IMR-90 (cell line): ENCODE measurements at regions not wholly inside any gene's neighbourhood (a gene's known extent, or its start where the extent isn't known, plus 50 kb on each side); places are given as distances from the start of the nearest gene placed in this dataset.

Source experiments
- ATAC-seq: fragments of 200-7000 bp; cut with Tn5 transposase; 2 replicates; pipeline ENCODE4 v1.9.1; 2020; ENCODE audit warnings: low read depth, mild to moderate bottlenecking, moderate library complexity
- BruUV-seq: library from RNA; stranded (reverse); fragments of 400-500 nt; replicated peaks from 2 replicates; lab custom pipeline; 2021; lab: Mats Ljungman, UMichigan
- CTCF ChIA-PET: fragments of 300-600 bp; formaldehyde crosslinking; extraction: SDS; loops from one replicate; lab custom pipeline; 2021; ENCODE audit warnings: antibody characterized with exemption; lab: Yijun Ruan, JAX
- POLR2A ChIA-PET: fragments of 300-600 bp; sonication (Branson Sonifier 250); formaldehyde crosslinking; loops from one replicate; lab custom pipeline; 2022; ENCODE audit warnings: antibody characterized with exemption; ENCODE audit not compliant: unreplicated experiment; lab: Charles Lee
- DNase-seq: peaks from one replicate; pipeline ENCODE4 v3.0.0; 2013
- H2AFZ ChIP-seq: replicated peaks from 2 replicates; pipeline ENCODE3; 2013; ENCODE audit warnings: low read length, mild to moderate bottlenecking; ENCODE audit not compliant: poor library complexity
- H2AK5ac ChIP-seq: 2 replicates; pipeline ENCODE4 v1.6.1; 2013; ENCODE audit warnings: low read depth, low read length, inconsistent platforms
- H2AK9ac ChIP-seq: replicated peaks from 2 replicates; pipeline ENCODE3; 2013; ENCODE audit warnings: mild to moderate bottlenecking, low read depth, low read length, moderate library complexity; ENCODE audit not compliant: poor library complexity
- H2BK120ac ChIP-seq: 2 replicates; pipeline ENCODE4 v1.6.1; 2013; ENCODE audit warnings: low read depth, low read length, inconsistent platforms
- H2BK15ac ChIP-seq: 3 replicates; pipeline ENCODE4 v1.6.1; 2013; ENCODE audit warnings: low read depth, low read length, inconsistent platforms
- H2BK20ac ChIP-seq: 2 replicates; pipeline ENCODE4 v1.6.1; 2013; ENCODE audit warnings: low read depth, mild to moderate bottlenecking, inconsistent platforms, low read length, moderate library complexity
- H2BK5ac ChIP-seq: 2 replicates; pipeline ENCODE4 v1.6.1; 2013; ENCODE audit warnings: mild to moderate bottlenecking, low read depth, low read length, inconsistent platforms; ENCODE audit not compliant: poor library complexity, severe bottlenecking
- H3K14ac ChIP-seq: replicated peaks from 2 replicates; pipeline ENCODE4 v1.6.1; 2013; ENCODE audit warnings: low read depth, low read length, inconsistent platforms
- H3K18ac ChIP-seq: 2 replicates; pipeline ENCODE4 v1.6.1; 2013; ENCODE audit warnings: low read depth, low read length, control low read depth
- H3K23ac ChIP-seq: 2 replicates; pipeline ENCODE4 v1.6.1; 2013; ENCODE audit warnings: low read depth, low read length, inconsistent platforms
- H3K27ac ChIP-seq: 2 replicates; pipeline ENCODE4 v1.5.1; 2013; ENCODE audit warnings: mild to moderate bottlenecking, control low read depth, low read length; ENCODE audit not compliant: insufficient read depth
- H3K27me3 ChIP-seq: 2 replicates; pipeline ENCODE4 v1.6.1; 2013; ENCODE audit warnings: low read length; ENCODE audit not compliant: control insufficient read depth, insufficient read depth
- H3K36me3 ChIP-seq: 2 replicates; pipeline ENCODE4 v1.6.1; 2013; ENCODE audit warnings: low read length, mixed read lengths; ENCODE audit not compliant: control insufficient read depth, insufficient read depth
- H3K4ac ChIP-seq: 2 replicates; pipeline ENCODE4 v1.6.1; 2013; ENCODE audit warnings: low read depth, low read length, inconsistent platforms
- H3K4me1 ChIP-seq: 2 replicates; pipeline ENCODE4 v1.6.1; 2013; ENCODE audit warnings: low read length, mixed read lengths; ENCODE audit not compliant: control insufficient read depth, insufficient read depth
- H3K4me2 ChIP-seq: 2 replicates; pipeline ENCODE4 v1.6.1; 2013; ENCODE audit warnings: low read depth, mild to moderate bottlenecking, control low read depth, low read length, moderate library complexity
- H3K4me3 ChIP-seq: 2 replicates; pipeline ENCODE4 v1.5.1; 2013; ENCODE audit warnings: low read depth, mild to moderate bottlenecking, control low read depth, low read length, moderate library complexity; ENCODE audit not compliant: insufficient read depth
- H3K56ac ChIP-seq: 2 replicates; pipeline ENCODE4 v1.6.1; 2013; ENCODE audit warnings: low read length, inconsistent platforms; ENCODE audit not compliant: insufficient read depth; ENCODE audit errors: extremely low read depth
- H3K79me1 ChIP-seq, 2 experiments: 2 replicates each; pipeline ENCODE4 v1.6.1; 2013; ENCODE audit warnings: low read length in 2 of 2, inconsistent platforms in 1 of 2, low read depth in 1 of 2
- H3K9ac ChIP-seq: 2 replicates; pipeline ENCODE4 v1.6.1; 2013; ENCODE audit warnings: low read depth, low read length, control low read depth
- H3K9me1 ChIP-seq: 2 replicates; pipeline ENCODE4 v1.6.1; 2013; ENCODE audit warnings: low read length, inconsistent platforms; ENCODE audit not compliant: insufficient read depth
- H3K9me3 ChIP-seq: 2 replicates; pipeline ENCODE4 v1.6.1; 2013; ENCODE audit warnings: low read length; ENCODE audit not compliant: control insufficient read depth, insufficient read depth
- H4K20me1 ChIP-seq: 2 replicates; pipeline ENCODE4 v1.6.1; 2013; ENCODE audit warnings: low read length, inconsistent platforms; ENCODE audit not compliant: insufficient read depth
- H4K5ac ChIP-seq: 2 replicates; pipeline ENCODE4 v1.6.1; 2013; ENCODE audit warnings: mild to moderate bottlenecking, low read depth, low read length, control low read depth
- H4K8ac ChIP-seq, 2 experiments: 2 replicates each; pipeline ENCODE4 v1.6.1; 2013; ENCODE audit warnings: low read depth in 2 of 2, low read length in 2 of 2, control low read depth in 1 of 2, inconsistent platforms in 1 of 2
- H4K91ac ChIP-seq: 2 replicates; pipeline ENCODE4 v1.6.1; 2013; ENCODE audit warnings: low read depth, low read length, inconsistent platforms; ENCODE audit not compliant: insufficient read depth
- CEBPB ChIP-seq: IDR thresholded peaks from 2 replicates; pipeline ENCODE4 v1.6.1; 2012; ENCODE audit warnings: low read depth, low read length, improper control_type of control experiment
- RCOR1 ChIP-seq: IDR thresholded peaks from 2 replicates; pipeline ENCODE4 v1.6.1; 2012; ENCODE audit warnings: mild to moderate bottlenecking, low read length, improper control_type of control experiment; ENCODE audit not compliant: insufficient replicate concordance
- WGBS, 2 experiments: methylation state at CpG; one replicate each; pipeline versions ENCODE4 v1.1.5 to v1.1.7; 2013; ENCODE audit warnings: missing lambda C conversion rate in 2 of 2; ENCODE audit not compliant: insufficient read length in 1 of 2; ENCODE audit errors: extremely low coverage in 2 of 2; 5-methylcytosine and 5-hydroxymethylcytosine counted together
- dilution Hi-C: fragments of 300-500 bp; cut with HindIII; formaldehyde crosslinking; loops from one replicate; pipeline ENCODE4 v1.14.3; 2018; ENCODE audit warnings: low sequenced_read_pairs; ENCODE audit not compliant: unreplicated experiment
- in situ Hi-C: fragments of 300-500 bp; cut with MboI; formaldehyde crosslinking; loops from 3 replicates; pipeline ENCODE4 v1.14.3; 2019; ENCODE audit warnings: low sequenced_read_pairs, inconsistent platforms, mixed read lengths
- intact Hi-C: fragments of 100-400 bp; cut with micrococcal nuclease; formaldehyde crosslinking; loops from 2 replicates; pipeline ENCODE4 v1.10.0; 2022

DNA sequence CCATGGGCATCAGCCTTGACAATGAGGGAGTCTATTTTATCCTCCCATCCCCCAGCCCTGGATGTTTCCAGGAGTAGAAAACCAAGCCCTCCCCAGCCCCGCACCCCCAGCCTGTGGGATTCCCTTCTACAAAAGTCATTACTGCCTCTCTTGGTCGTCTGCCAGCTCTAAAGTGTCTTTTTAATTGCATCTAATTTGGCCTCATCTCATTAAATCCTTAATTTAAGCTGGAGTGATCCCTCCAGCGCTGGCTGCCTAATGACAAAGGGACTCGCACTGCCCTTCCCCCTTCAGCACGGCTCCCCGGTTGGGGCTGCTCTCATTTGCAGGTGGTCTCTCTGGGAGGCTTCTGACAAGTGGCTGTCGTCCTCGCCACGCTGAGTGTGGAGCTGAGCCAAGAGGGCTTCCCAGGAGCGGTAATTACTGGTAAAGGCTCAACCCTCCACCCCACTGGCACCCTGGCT, 107.9 kb upstream of the ALDH1B1 start:
- CTCF ChIA-PET, result no interaction called here
- dilution Hi-C loops, result no loop called here
- Histone ChIP-seq H3K27me3 (peaks cover 51% of the 10 kb centered on the region), H3K9ac (no peak overlapping the region), H3K27ac (no peak overlapping the region), H3K9me3 (no peaks in the 10 kb centered on the region), H2BK20ac (no peak overlapping the region), H2BK120ac (no peak overlapping the region), H3K56ac (no peak overlapping the region), H4K20me1 (no peaks in the 10 kb centered on the region), H2BK15ac (no peak overlapping the region), H2AK9ac (no peak overlapping the region), H4K91ac (no peak overlapping the region), H3K4me1 (no peaks in the 10 kb centered on the region), H2BK5ac (no peak overlapping the region), H3K23ac (no peak overlapping the region), H2AK5ac (no peak overlapping the region), H4K8ac (no peak overlapping the region), H3K9me1 (no peaks in the 10 kb centered on the region), H3K79me1 (no peaks in the 10 kb centered on the region), H3K4ac (no peak overlapping the region), H3K4me3 (no peak overlapping the region), H2AFZ (no peak overlapping the region), H4K5ac (no peak overlapping the region), H3K4me2 (no peak overlapping the region), H3K18ac (no peak overlapping the region), H3K36me3 (no peaks in the 10 kb centered on the region), H3K14ac (no peak overlapping the region)
- intact Hi-C loops, result no loop called here
- WGBS, 2 experiments, result 0% methylated on average over 2 of the region's 10 CpGs; no CpG with 5 or more reads in 1 of the 2 experiments
- POLR2A ChIA-PET, result no interaction called here
- DNase-seq (no peak), ATAC-seq (no peak)
- no peak for TF ChIP-seq CEBPB
- no peak for TF ChIP-seq RCOR1
- in situ Hi-C loops, result no loop called here
- BruUV-seq, result no TSS peak
